GM23338 (cell line): ENCODE measurements at regions not wholly inside any gene's neighbourhood (a gene's known extent, or its start where the extent isn't known, plus 50 kb on each side); places are given as distances from the start of the nearest gene placed in this dataset.

Source experiments
- ATAC-seq: fragments of 200-7000 bp; cut with Tn5 transposase; 3 replicates; pipeline ENCODE4 v1.9.1; 2020
- DNase-seq: peaks from one replicate; pipeline ENCODE4 v3.0.0-alpha.2; 2015; ENCODE audit warnings: low spot score
- H2AFZ ChIP-seq: fragments of 200-600 bp; sonication (generic); 2 replicates; pipeline ENCODE4 v1.8.0; 2016; ENCODE audit warnings: antibody characterized with exemption, mild to moderate bottlenecking, moderate library complexity
- H3F3A ChIP-seq: fragments of 200-600 bp; sonication (generic); replicated peaks from 2 replicates; pipeline ENCODE4 v1.8.0; 2017; ENCODE audit warnings: antibody characterized with exemption, mixed run types, low read depth
- H3K27ac ChIP-seq: fragments of 200-600 bp; sonication (generic); 2 replicates; pipeline ENCODE4 v1.6.1; 2016; ENCODE audit warnings: low read depth
- H3K27me3 ChIP-seq: fragments of 200-600 bp; sonication (generic); 2 replicates; pipeline ENCODE4 v1.8.0; 2016; ENCODE audit warnings: mild to moderate bottlenecking, mixed run types, moderate library complexity; ENCODE audit not compliant: insufficient read depth
- H3K36me3 ChIP-seq: fragments of 200-600 bp; sonication (generic); 2 replicates; pipeline ENCODE4 v1.8.0; 2016; ENCODE audit warnings: mild to moderate bottlenecking; ENCODE audit not compliant: insufficient read depth
- H3K4me1 ChIP-seq: fragments of 200-600 bp; sonication (generic); 2 replicates; pipeline ENCODE4 v1.8.0; 2016; ENCODE audit warnings: mild to moderate bottlenecking, moderate library complexity; ENCODE audit not compliant: insufficient read depth
- H3K4me2 ChIP-seq: fragments of 200-600 bp; sonication (generic); 2 replicates; pipeline ENCODE4 v1.7.1; 2017; ENCODE audit warnings: mixed run types
- H3K4me3 ChIP-seq: fragments of 200-600 bp; sonication (generic); 2 replicates; pipeline ENCODE4 v1.6.1; 2016; ENCODE audit warnings: mixed run types
- H3K79me2 ChIP-seq: fragments of 200-600 bp; sonication (generic); replicated peaks from 2 replicates; pipeline ENCODE4 v1.8.0; 2017; ENCODE audit warnings: mild to moderate bottlenecking; ENCODE audit not compliant: insufficient read depth
- H3K9me2 ChIP-seq: fragments of 200-600 bp; sonication (generic); 2 replicates; pipeline ENCODE4 v1.8.0; 2017; ENCODE audit not compliant: insufficient read depth
- H4K20me1 ChIP-seq: fragments of 200-600 bp; sonication (generic); replicated peaks from 2 replicates; pipeline ENCODE4 v1.8.0; 2017; ENCODE audit warnings: mild to moderate bottlenecking; ENCODE audit not compliant: insufficient read depth
- H3K27ac Mint-ChIP-seq: 2 replicates; pipeline ENCODE4 v1.8.0; 2020; ENCODE audit warnings: inconsistent platforms, mild to moderate bottlenecking, moderate library complexity, mixed read lengths
- H3K27me3 Mint-ChIP-seq: 3 replicates; pipeline ENCODE4 v1.8.0; 2022; ENCODE audit warnings: low read depth, mild to moderate bottlenecking, moderate library complexity, mixed read lengths, inconsistent platforms; ENCODE audit not compliant: insufficient read depth, poor library complexity
- H3K36me3 Mint-ChIP-seq: 3 replicates; pipeline ENCODE4 v1.8.0; 2021; ENCODE audit warnings: low read depth, mild to moderate bottlenecking, inconsistent platforms, moderate library complexity, mixed read lengths
- H3K4me1 Mint-ChIP-seq: 3 replicates; pipeline ENCODE4 v1.8.0; 2020; ENCODE audit warnings: mild to moderate bottlenecking, inconsistent platforms, mixed read lengths
- H3K4me3 Mint-ChIP-seq: 3 replicates; pipeline ENCODE4 v1.8.0; 2021; ENCODE audit warnings: moderate library complexity, mild to moderate bottlenecking, inconsistent platforms, mixed read lengths
- H3K9me3 Mint-ChIP-seq: 3 replicates; pipeline ENCODE4 v1.8.0; 2020; ENCODE audit warnings: moderate library complexity, mild to moderate bottlenecking, inconsistent platforms, mixed read lengths
- JUNB ChIP-seq: IDR thresholded peaks from one replicate; pipeline ENCODE4 v1.6.1; 2016; ENCODE audit warnings: antibody characterized with exemption; ENCODE audit not compliant: unreplicated experiment
- POLR2AphosphoS5 ChIP-seq: IDR thresholded peaks from 2 replicates; pipeline ENCODE4 v1.6.1; 2016; ENCODE audit warnings: antibody characterized with exemption, low read depth
- STAT1 ChIP-seq: IDR thresholded peaks from one replicate; pipeline ENCODE4 v1.6.1; 2016; ENCODE audit warnings: antibody characterized with exemption; ENCODE audit not compliant: unreplicated experiment
- ZNF114 ChIP-seq: fragments of 250-450 bp; sonication (Bioruptor Pico); IDR thresholded peaks from 2 replicates; pipeline ENCODE4 v1.5.0; 2020; ENCODE audit warnings: mild to moderate bottlenecking, moderate library complexity
- TF ChIP-seq, protein P1 (sequence below), 2 experiments: fragments of 200-600 bp in 1 of 2; sonication (generic) in 1 of 2; conservative IDR thresholded peaks; 2 replicates each; pipeline versions ENCODE4 v1.5.1 to v1.6.1; 2016 to 2017; ENCODE audit warnings: antibody characterized with exemption in 2 of 2, low read depth in 2 of 2, mild to moderate bottlenecking in 2 of 2, moderate library complexity in 1 of 2
- TF ChIP-seq, protein P2 (sequence below): fragments of 250-450 bp; sonication (Bioruptor Pico); IDR thresholded peaks from 2 replicates; pipeline ENCODE4 v1.5.0; 2020; ENCODE audit warnings: mild to moderate bottlenecking, moderate library complexity

DNA sequence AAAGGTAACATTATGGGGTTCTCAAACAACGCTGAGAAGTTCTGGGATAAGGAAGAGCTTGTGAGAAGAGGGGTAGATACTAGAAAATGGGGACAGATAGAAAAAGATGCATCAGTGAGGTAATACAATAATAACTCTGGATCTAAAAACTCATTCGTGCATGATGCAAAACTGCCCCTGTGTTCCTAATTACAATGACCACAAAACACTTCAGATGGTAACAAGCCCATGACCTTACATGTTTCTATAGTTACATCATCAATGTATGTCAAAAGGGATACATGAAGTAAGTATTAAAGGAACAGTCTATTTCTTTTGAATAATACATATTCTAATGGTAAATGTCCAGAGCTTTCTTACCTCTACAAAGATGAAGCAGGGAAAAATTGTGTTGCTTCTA is 110.6 kb upstream of the PLPPR5 start:
- no peaks in the 10 kb centered on the region for H4K20me1 ChIP-seq
- no peak overlapping the region for H3K27ac ChIP-seq
- H3K27me3 Mint-ChIP-seq: peaks cover 2% of the 10 kb centered on the region

More for the DNA sequence above, 110.6 kb upstream of the PLPPR5 start:
- no peaks in the 10 kb centered on the region for H3F3A ChIP-seq
- H3K27me3 ChIP-seq: no peaks in the 10 kb centered on the region
- no peaks in the 10 kb centered on the region for H3K79me2 ChIP-seq
- no peak overlapping the region for H3K4me3 ChIP-seq
- no peak overlapping the region for H2AFZ ChIP-seq
- DNase-seq: no peak
- ATAC-seq: no peak
- Mint-ChIP-seq H3K4me3 (no peak overlapping the region), H3K4me1 (peaks cover 6% of the 10 kb centered on the region; the same call in 2 of the 3 replicates), H3K9me3 (no peaks in the 10 kb centered on the region), H3K36me3 (no peaks in the 10 kb centered on the region), H3K27ac (no peak overlapping the region; the same call in 1 of the 2 replicates)
- TF ChIP-seq JUNB: no peak
- no peak for TF ChIP-seq ZNF114 (CRISPR knock-in tag)
- TF ChIP-seq, protein P1, sequence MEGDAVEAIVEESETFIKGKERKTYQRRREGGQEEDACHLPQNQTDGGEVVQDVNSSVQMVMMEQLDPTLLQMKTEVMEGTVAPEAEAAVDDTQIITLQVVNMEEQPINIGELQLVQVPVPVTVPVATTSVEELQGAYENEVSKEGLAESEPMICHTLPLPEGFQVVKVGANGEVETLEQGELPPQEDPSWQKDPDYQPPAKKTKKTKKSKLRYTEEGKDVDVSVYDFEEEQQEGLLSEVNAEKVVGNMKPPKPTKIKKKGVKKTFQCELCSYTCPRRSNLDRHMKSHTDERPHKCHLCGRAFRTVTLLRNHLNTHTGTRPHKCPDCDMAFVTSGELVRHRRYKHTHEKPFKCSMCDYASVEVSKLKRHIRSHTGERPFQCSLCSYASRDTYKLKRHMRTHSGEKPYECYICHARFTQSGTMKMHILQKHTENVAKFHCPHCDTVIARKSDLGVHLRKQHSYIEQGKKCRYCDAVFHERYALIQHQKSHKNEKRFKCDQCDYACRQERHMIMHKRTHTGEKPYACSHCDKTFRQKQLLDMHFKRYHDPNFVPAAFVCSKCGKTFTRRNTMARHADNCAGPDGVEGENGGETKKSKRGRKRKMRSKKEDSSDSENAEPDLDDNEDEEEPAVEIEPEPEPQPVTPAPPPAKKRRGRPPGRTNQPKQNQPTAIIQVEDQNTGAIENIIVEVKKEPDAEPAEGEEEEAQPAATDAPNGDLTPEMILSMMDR (conservative IDR thresholded peaks at IDR 0.05; ENCODE audit: low read depth in 2 of 2): no peak
- TF ChIP-seq POLR2AphosphoS5: no peak
- no peak for TF ChIP-seq STAT1
- TF ChIP-seq, protein P2, sequence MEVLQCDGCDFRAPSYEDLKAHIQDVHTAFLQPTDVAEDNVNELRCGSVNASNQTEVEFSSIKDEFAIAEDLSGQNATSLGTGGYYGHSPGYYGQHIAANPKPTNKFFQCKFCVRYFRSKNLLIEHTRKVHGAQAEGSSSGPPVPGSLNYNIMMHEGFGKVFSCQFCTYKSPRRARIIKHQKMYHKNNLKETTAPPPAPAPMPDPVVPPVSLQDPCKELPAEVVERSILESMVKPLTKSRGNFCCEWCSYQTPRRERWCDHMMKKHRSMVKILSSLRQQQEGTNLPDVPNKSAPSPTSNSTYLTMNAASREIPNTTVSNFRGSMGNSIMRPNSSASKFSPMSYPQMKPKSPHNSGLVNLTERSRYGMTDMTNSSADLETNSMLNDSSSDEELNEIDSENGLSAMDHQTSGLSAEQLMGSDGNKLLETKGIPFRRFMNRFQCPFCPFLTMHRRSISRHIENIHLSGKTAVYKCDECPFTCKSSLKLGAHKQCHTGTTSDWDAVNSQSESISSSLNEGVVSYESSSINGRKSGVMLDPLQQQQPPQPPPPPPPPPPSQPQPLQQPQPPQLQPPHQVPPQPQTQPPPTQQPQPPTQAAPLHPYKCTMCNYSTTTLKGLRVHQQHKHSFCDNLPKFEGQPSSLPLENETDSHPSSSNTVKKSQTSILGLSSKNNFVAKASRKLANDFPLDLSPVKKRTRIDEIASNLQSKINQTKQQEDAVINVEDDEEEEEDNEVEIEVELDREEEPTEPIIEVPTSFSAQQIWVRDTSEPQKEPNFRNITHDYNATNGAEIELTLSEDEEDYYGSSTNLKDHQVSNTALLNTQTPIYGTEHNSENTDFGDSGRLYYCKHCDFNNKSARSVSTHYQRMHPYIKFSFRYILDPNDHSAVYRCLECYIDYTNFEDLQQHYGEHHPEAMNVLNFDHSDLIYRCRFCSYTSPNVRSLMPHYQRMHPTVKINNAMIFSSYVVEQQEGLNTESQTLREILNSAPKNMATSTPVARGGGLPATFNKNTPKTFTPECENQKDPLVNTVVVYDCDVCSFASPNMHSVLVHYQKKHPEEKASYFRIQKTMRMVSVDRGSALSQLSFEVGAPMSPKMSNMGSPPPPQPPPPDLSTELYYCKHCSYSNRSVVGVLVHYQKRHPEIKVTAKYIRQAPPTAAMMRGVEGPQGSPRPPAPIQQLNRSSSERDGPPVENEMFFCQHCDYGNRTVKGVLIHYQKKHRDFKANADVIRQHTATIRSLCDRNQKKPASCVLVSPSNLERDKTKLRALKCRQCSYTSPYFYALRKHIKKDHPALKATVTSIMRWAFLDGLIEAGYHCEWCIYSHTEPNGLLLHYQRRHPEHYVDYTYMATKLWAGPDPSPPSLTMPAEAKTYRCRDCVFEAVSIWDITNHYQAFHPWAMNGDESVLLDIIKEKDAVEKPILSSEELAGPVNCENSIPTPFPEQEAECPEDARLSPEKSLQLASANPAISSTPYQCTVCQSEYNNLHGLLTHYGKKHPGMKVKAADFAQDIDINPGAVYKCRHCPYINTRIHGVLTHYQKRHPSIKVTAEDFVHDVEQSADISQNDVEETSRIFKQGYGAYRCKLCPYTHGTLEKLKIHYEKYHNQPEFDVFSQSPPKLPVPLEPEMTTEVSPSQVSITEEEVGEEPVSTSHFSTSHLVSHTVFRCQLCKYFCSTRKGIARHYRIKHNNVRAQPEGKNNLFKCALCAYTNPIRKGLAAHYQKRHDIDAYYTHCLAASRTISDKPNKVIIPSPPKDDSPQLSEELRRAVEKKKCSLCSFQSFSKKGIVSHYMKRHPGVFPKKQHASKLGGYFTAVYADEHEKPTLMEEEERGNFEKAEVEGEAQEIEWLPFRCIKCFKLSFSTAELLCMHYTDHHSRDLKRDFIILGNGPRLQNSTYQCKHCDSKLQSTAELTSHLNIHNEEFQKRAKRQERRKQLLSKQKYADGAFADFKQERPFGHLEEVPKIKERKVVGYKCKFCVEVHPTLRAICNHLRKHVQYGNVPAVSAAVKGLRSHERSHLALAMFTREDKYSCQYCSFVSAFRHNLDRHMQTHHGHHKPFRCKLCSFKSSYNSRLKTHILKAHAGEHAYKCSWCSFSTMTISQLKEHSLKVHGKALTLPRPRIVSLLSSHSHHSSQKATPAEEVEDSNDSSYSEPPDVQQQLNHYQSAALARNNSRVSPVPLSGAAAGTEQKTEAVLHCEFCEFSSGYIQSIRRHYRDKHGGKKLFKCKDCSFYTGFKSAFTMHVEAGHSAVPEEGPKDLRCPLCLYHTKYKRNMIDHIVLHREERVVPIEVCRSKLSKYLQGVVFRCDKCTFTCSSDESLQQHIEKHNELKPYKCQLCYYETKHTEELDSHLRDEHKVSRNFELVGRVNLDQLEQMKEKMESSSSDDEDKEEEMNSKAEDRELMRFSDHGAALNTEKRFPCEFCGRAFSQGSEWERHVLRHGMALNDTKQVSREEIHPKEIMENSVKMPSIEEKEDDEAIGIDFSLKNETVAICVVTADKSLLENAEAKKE (CRISPR knock-in tag): no peak
- 0 out of 2 replicates have a peak, but pooled peaks cover 4% of the 10 kb centered on the region for H3K9me2 ChIP-seq
- H3K4me2 ChIP-seq: no peak overlapping the region
- peaks cover 6% of the 10 kb centered on the region; the same call in 1 of the 2 replicates for H3K4me1 ChIP-seq
- H3K36me3 ChIP-seq: no peaks in the 10 kb centered on the region
